ENCODE measurements at regions not wholly inside any gene's neighbourhood (a gene's known extent, or its start where the extent isn't known, plus 50 kb on each side); places are given as distances from the start of the nearest gene placed in this dataset.

DNA sequence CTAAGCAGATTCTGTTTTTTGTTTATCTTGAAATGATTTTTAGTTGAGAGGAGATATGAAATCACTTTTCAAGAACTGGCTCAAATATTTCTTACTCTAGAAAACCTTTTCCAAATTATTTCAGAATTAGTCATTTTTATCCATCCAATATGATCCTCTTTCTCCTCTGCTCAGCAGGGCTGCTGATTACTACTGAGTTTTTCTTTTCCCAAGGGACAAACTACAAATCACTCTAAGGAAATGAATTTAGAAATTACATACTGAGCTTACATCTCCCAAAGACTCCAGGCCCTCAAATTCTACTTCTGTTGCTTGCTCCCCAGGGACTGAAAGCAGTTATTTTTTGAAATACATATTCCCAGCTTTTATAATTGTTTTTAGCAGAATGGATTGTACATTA, 87.4 kb upstream of the UFM1 start:
- DNase-seq (no peak), ATAC-seq (ENCODE audit: insufficient read depth, low read depth) (no peak)
- Histone ChIP-seq H3K27ac (ENCODE audit: low read length) (no peak overlapping the region), H3K9me3 (ENCODE audit: insufficient read depth, low read length, severe bottlenecking) (no peaks in the 10 kb centered on the region), H3K9ac (ENCODE audit: low read depth, low read length) (no peak overlapping the region), H3K36me3 (ENCODE audit: insufficient read depth, low read length) (no peaks in the 10 kb centered on the region), H3K4me1 (ENCODE audit: insufficient read depth, low read length) (no peaks in the 10 kb centered on the region), H3K79me2 (ENCODE audit: insufficient read depth, low read length) (no peaks in the 10 kb centered on the region), H2AFZ (ENCODE audit: low read depth, low read length) (no peak overlapping the region), H3K27me3 (ENCODE audit: insufficient read depth, low read length, poor library complexity) (no peaks in the 10 kb centered on the region), H3K4me2 (ENCODE audit: insufficient read depth, low read length) (no peak overlapping the region), H3K4me3 (ENCODE audit: low read depth in 1 of 2, low read length in 2 of 2) (no peak overlapping the region), H4K20me1 (ENCODE audit: insufficient read depth, low read length) (no peaks in the 10 kb centered on the region)
- no peak for TF ChIP-seq EZH2 (IDR thresholded peaks at IDR 0.05; ENCODE audit: borderline replicate concordance, low read depth, low read length, severe bottlenecking)
- TF ChIP-seq, protein P1, sequence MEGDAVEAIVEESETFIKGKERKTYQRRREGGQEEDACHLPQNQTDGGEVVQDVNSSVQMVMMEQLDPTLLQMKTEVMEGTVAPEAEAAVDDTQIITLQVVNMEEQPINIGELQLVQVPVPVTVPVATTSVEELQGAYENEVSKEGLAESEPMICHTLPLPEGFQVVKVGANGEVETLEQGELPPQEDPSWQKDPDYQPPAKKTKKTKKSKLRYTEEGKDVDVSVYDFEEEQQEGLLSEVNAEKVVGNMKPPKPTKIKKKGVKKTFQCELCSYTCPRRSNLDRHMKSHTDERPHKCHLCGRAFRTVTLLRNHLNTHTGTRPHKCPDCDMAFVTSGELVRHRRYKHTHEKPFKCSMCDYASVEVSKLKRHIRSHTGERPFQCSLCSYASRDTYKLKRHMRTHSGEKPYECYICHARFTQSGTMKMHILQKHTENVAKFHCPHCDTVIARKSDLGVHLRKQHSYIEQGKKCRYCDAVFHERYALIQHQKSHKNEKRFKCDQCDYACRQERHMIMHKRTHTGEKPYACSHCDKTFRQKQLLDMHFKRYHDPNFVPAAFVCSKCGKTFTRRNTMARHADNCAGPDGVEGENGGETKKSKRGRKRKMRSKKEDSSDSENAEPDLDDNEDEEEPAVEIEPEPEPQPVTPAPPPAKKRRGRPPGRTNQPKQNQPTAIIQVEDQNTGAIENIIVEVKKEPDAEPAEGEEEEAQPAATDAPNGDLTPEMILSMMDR (IDR thresholded peaks at IDR 0.05; ENCODE audit: borderline replicate concordance, extremely low read depth, low read length, poor library complexity, severe bottlenecking): no peak

DNA sequence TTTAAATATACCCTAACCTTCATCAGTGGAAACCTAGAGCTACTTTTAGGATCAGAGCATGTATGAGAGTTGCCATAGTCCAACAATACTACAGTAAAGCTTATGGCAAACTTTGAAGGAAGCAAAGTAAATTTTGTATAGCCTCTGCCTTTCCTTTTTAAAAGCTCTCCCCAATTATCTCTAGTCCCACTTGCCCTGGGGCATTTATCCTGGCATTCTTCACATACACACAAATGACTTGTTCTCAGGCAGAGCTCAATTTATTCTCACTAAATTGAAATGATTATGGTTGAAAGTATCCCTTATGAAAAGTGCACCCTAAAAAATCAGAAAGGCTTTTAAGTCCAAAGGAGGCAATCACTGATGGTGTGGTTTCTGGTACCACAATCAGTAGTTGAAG, 94.1 kb upstream of the UFM1 start:
- no peaks in the 10 kb centered on the region for H3K27me3 ChIP-seq (ENCODE audit: insufficient read depth, low read length, poor library complexity)
- no peaks in the 10 kb centered on the region for H3K4me1 ChIP-seq (ENCODE audit: insufficient read depth, low read length)
- H3K9ac ChIP-seq (ENCODE audit: low read depth, low read length): no peak overlapping the region
- DNase-seq: no peak
- no peaks in the 10 kb centered on the region for H4K20me1 ChIP-seq (ENCODE audit: insufficient read depth, low read length)
- no peak overlapping the region for H2AFZ ChIP-seq (ENCODE audit: low read depth, low read length)
- H3K4me3 ChIP-seq (ENCODE audit: low read depth in 1 of 2, low read length in 2 of 2): no peak overlapping the region
- H3K79me2 ChIP-seq (ENCODE audit: insufficient read depth, low read length): no peaks in the 10 kb centered on the region
- TF ChIP-seq EZH2 (IDR thresholded peaks at IDR 0.05; ENCODE audit: borderline replicate concordance, low read depth, low read length, severe bottlenecking): no peak
- TF ChIP-seq, protein P1 (IDR thresholded peaks at IDR 0.05; ENCODE audit: borderline replicate concordance, extremely low read depth, low read length, poor library complexity, severe bottlenecking): no peak
- no peak overlapping the region for H3K4me2 ChIP-seq (ENCODE audit: insufficient read depth, low read length)
- no peaks in the 10 kb centered on the region for H3K36me3 ChIP-seq (ENCODE audit: insufficient read depth, low read length)
- H3K9me3 ChIP-seq (ENCODE audit: insufficient read depth, low read length, severe bottlenecking): no peaks in the 10 kb centered on the region
- H3K27ac ChIP-seq (ENCODE audit: low read length): no peak overlapping the region
- ATAC-seq (ENCODE audit: insufficient read depth, low read depth): no peak

DNA sequence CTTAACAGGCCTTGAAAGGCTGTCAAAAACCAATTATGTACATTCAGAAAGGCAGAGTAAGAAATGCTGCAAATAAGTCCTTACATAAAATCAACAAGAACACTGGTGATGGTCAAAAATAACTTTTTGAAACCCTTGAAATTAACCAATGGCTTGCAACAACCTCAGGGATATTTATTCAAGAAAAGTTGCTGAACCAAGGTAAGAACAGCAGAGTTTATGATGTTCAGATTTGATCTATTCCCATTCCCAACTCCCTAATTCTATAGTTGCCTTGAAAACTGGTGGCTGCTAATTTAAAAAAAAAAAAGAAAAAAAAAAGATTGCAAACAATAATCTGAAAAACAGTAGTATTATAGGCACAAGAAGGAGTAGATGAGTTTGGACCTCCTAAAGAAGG, 109.8 kb upstream of the UFM1 start:
- H3K4me1 ChIP-seq (ENCODE audit: insufficient read depth, low read length): no peaks in the 10 kb centered on the region
- no peak for DNase-seq
- no peaks in the 10 kb centered on the region for H3K27me3 ChIP-seq (ENCODE audit: insufficient read depth, low read length, poor library complexity)
- TF ChIP-seq EZH2 (IDR thresholded peaks at IDR 0.05; ENCODE audit: borderline replicate concordance, low read depth, low read length, severe bottlenecking): no peak
- TF ChIP-seq, protein P1 (IDR thresholded peaks at IDR 0.05; ENCODE audit: borderline replicate concordance, extremely low read depth, low read length, poor library complexity, severe bottlenecking): no peak
- H3K36me3 ChIP-seq (ENCODE audit: insufficient read depth, low read length): no peaks in the 10 kb centered on the region
- no peaks in the 10 kb centered on the region for H4K20me1 ChIP-seq (ENCODE audit: insufficient read depth, low read length)
- H3K4me3 ChIP-seq (ENCODE audit: low read depth in 1 of 2, low read length in 2 of 2): no peak overlapping the region
- H3K9me3 ChIP-seq (ENCODE audit: insufficient read depth, low read length, severe bottlenecking): no peaks in the 10 kb centered on the region
- H3K4me2 ChIP-seq (ENCODE audit: insufficient read depth, low read length): no peak overlapping the region
- no peak for ATAC-seq (ENCODE audit: insufficient read depth, low read depth)
- H2AFZ ChIP-seq (ENCODE audit: low read depth, low read length): no peak overlapping the region
- H3K27ac ChIP-seq (ENCODE audit: low read length): no peak overlapping the region
- no peaks in the 10 kb centered on the region for H3K79me2 ChIP-seq (ENCODE audit: insufficient read depth, low read length)
- H3K9ac ChIP-seq (ENCODE audit: low read depth, low read length): no peak overlapping the region

DNA sequence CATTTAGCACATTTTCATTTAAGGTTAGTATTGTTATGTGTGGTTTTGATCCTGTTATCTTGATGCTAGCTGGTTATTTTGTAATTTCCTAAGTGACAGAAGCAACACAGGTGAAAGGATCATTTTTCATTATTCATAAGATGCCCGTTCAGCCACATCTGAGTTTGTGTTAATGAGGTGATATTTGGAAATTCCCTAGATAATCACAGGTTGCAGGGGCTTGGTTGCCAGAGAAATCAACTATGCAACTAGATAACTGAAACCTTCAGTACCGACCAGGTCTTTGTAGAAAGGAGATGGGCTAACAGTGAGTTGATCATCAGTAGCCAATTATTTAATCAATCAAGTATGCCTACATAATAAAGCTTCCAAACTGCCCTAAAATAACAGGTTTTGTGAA, 121.3 kb upstream of the UFM1 start:
- Histone ChIP-seq H4K20me1 (ENCODE audit: insufficient read depth, low read length) (no peaks in the 10 kb centered on the region), H3K36me3 (ENCODE audit: insufficient read depth, low read length) (no peaks in the 10 kb centered on the region), H3K9me3 (ENCODE audit: insufficient read depth, low read length, severe bottlenecking) (no peaks in the 10 kb centered on the region), H3K27me3 (ENCODE audit: insufficient read depth, low read length, poor library complexity) (no peaks in the 10 kb centered on the region), H2AFZ (ENCODE audit: low read depth, low read length) (no peak overlapping the region), H3K4me1 (ENCODE audit: insufficient read depth, low read length) (no peaks in the 10 kb centered on the region), H3K9ac (ENCODE audit: low read depth, low read length) (no peak overlapping the region), H3K4me2 (ENCODE audit: insufficient read depth, low read length) (no peak overlapping the region), H3K79me2 (ENCODE audit: insufficient read depth, low read length) (no peaks in the 10 kb centered on the region), H3K4me3 (ENCODE audit: low read depth in 1 of 2, low read length in 2 of 2) (no peak overlapping the region), H3K27ac (ENCODE audit: low read length) (no peak overlapping the region)
- ATAC-seq (ENCODE audit: insufficient read depth, low read depth): no peak
- no peak for TF ChIP-seq EZH2 (IDR thresholded peaks at IDR 0.05; ENCODE audit: borderline replicate concordance, low read depth, low read length, severe bottlenecking)
- TF ChIP-seq, protein P1 (IDR thresholded peaks at IDR 0.05; ENCODE audit: borderline replicate concordance, extremely low read depth, low read length, poor library complexity, severe bottlenecking): no peak
- no peak for DNase-seq

All from DND-41 (cell line).